ENCODE measurements at regions not wholly inside any gene's neighbourhood (a gene's known extent, or its start where the extent isn't known, plus 50 kb on each side); places are given as distances from the start of the nearest gene placed in this dataset.

DNA sequence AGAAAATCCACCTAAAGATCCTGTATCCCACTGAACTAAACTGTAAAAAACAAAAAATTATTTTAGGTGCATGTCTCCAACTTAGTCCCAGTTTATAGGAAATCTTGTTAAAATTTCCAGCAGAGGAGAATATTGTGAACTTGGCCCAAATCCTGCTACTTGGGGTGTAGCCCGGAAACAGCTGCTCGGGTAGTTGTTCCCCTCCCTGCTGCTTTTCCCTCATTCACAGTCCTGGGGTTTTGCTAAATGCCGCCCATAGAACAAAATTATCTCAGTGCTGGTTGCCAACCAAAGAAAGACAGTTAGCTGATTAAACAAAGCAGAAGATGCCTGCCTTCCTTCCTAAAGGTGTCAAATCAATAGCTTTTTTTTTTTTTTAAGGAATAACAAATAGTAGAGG is 330.5 kb upstream of the KLF12 start:
- Histone ChIP-seq H2BK5ac (ENCODE audit: low read depth, low read length) (no peak overlapping the region), H4K8ac (ENCODE audit: extremely low read depth, insufficient read depth, low read length) (no peak overlapping the region), H3K79me1 (ENCODE audit: low read depth, low read length) (no peaks in the 10 kb centered on the region), H3K23me2 (ENCODE audit: low read depth, low read length) (no peaks in the 10 kb centered on the region), H3K23ac (ENCODE audit: insufficient read length) (no peak overlapping the region), H3K4me3 (ENCODE audit: extremely low read depth in 1 of 4, insufficient read depth in 2 of 4, low read depth in 3 of 4, low read length in 4 of 4) (no peak overlapping the region), H2AK5ac (ENCODE audit: low read depth, low read length) (no peak overlapping the region), H4K91ac (replicated peaks; ENCODE audit: insufficient read length, low read length) (no peak overlapping the region), H3K9ac (replicated peaks in 1 of 4; ENCODE audit: extremely low read depth in 1 of 4, low read depth in 3 of 4, low read length in 3 of 4) (no peak overlapping the region), H2BK120ac (replicated peaks; ENCODE audit: low read depth, low read length) (no peak overlapping the region), H4K5ac (ENCODE audit: insufficient read length, low read depth, low read length) (no peak overlapping the region), H2BK15ac (ENCODE audit: low read length) (no peak overlapping the region), H3K79me2 (ENCODE audit: control insufficient read depth in 1 of 2, insufficient read depth in 2 of 2, low read length in 2 of 2) (no peaks in the 10 kb centered on the region), H3K27me3 (replicated peaks in 1 of 4; ENCODE audit: control insufficient read depth in 3 of 4, extremely low read depth in 1 of 4, insufficient read depth in 3 of 4, low read length in 3 of 4) (no peaks in the 10 kb centered on the region), H2BK20ac (ENCODE audit: low read length) (no peak overlapping the region), H3K36me3 (ENCODE audit: control insufficient read depth in 2 of 4, insufficient read depth in 4 of 4, low read length in 3 of 4) (0 out of 8 replicates have a peak, but pooled peaks cover 0 to 2% (median 0%) of the 10 kb centered on the region in 4 experiments), H3K4me2 (ENCODE audit: insufficient read depth in 1 of 2, low read depth in 2 of 2, low read length in 2 of 2) (no peak overlapping the region), H3K4me1 (replicated peaks in 1 of 4; ENCODE audit: control insufficient read depth in 3 of 4, insufficient read depth in 4 of 4, low read length in 3 of 4) (peaks cover 0 to 11% (median 4%) of the 10 kb centered on the region in 4 experiments; a peak in 3 of 7 replicates), H3K9me3 (ENCODE audit: insufficient read depth in 2 of 2, low read depth in 1 of 2, low read length in 1 of 2) (no peaks in the 10 kb centered on the region), H3K4ac (replicated peaks; ENCODE audit: insufficient read length, low read depth, low read length) (no peak overlapping the region), H2AFZ (ENCODE audit: low read length) (no peak overlapping the region), H3K56ac (replicated peaks; ENCODE audit: insufficient read length, low read depth, low read length) (no peak overlapping the region), H3K18ac (ENCODE audit: extremely low read depth, low read length) (no peak overlapping the region), H4K20me1 (replicated peaks in 1 of 2; ENCODE audit: control insufficient read depth in 1 of 2, insufficient read depth in 2 of 2, low read length in 2 of 2) (no peaks in the 10 kb centered on the region), H2BK12ac (ENCODE audit: low read depth, low read length) (no peak overlapping the region), H3K14ac (ENCODE audit: insufficient read length) (no peak overlapping the region), H3K27ac (ENCODE audit: low read depth, low read length) (no peak overlapping the region)
- WGBS, 2 experiments (ENCODE audit: extremely low coverage in 1 of 2, insufficient coverage in 1 of 2, insufficient read length in 1 of 2, insufficient replicate concordance in 2 of 2, low coverage in 1 of 2, low lambda C conversion rate in 2 of 2, missing lambda C conversion rate in 1 of 2): 95% methylated on average over 3 of the region's 3 CpGs; no CpG with 5 or more reads in 1 of the 2 experiments
- DNase-seq (ENCODE audit: low read depth in 1 of 2, low spot score in 2 of 2) (no peak), FAIRE-seq (no peak)
- CTCF ChIA-PET (ENCODE audit: partially characterized antibody): no interaction called here
- POLR2A ChIA-PET (ENCODE audit: partially characterized antibody): interaction anchor here (0.6 kb wide), 1 partner anchor 329 kb away, joined by 4 read pairs; no protein-coding TSS in a partner anchor
- TF ChIP-seq CEBPB (IDR thresholded peaks at IDR 0.05; ENCODE audit: low read depth, low read length) (no peak), GABPA (IDR thresholded peaks at IDR 0.05; ENCODE audit: borderline replicate concordance, insufficient read depth, low read length) (no peak), EGR1 (IDR thresholded peaks at IDR 0.05; ENCODE audit: borderline replicate concordance, low read depth, low read length) (no peak), SIX5 (IDR thresholded peaks at IDR 0.05; ENCODE audit: low read depth, low read length) (no peak), SUZ12 (IDR thresholded peaks at IDR 0.05; ENCODE audit: low read length) (no peak)
- TF ChIP-seq, protein P1, sequence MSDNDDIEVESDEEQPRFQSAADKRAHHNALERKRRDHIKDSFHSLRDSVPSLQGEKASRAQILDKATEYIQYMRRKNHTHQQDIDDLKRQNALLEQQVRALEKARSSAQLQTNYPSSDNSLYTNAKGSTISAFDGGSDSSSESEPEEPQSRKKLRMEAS (IDR thresholded peaks at IDR 0.05): no peak
